Neural crest cell (in vitro differentiated cells): ENCODE measurements at regions not wholly inside any gene's neighbourhood (a gene's known extent, or its start where the extent isn't known, plus 50 kb on each side); places are given as distances from the start of the nearest gene placed in this dataset.

Experiments used
- DNase-seq: peaks from one replicate; pipeline ENCODE4 v3.0.0; 2021; ENCODE audit warnings: low read depth, mixed read lengths, low spot score
- H3K27ac Mint-ChIP-seq: one replicate; pipeline ENCODE4 v1.8.0; 2021; ENCODE audit warnings: mild to moderate bottlenecking, mixed read lengths; ENCODE audit not compliant: unreplicated experiment
- H3K27me3 Mint-ChIP-seq: 2 replicates; pipeline ENCODE4 v1.8.0; 2021; ENCODE audit warnings: low read depth, mild to moderate bottlenecking, mixed read lengths
- H3K36me3 Mint-ChIP-seq: 2 replicates; pipeline ENCODE4 v1.8.0; 2021; ENCODE audit warnings: low read depth, mild to moderate bottlenecking, mixed read lengths
- H3K4me1 Mint-ChIP-seq: 2 replicates; pipeline ENCODE4 v1.8.0; 2021; ENCODE audit warnings: mixed read lengths
- H3K4me3 Mint-ChIP-seq: one replicate; pipeline ENCODE4 v1.8.0; 2021; ENCODE audit warnings: mild to moderate bottlenecking, mixed read lengths
- H3K9me3 Mint-ChIP-seq: 2 replicates; pipeline ENCODE4 v1.8.0; 2021; ENCODE audit warnings: mixed read lengths
- CTCF ChIP-seq: fragments of 200-600 bp; sonication (generic); conservative IDR thresholded peaks from 2 replicates; pipeline ENCODE4 v1.5.0; 2021; ENCODE audit warnings: antibody characterized with exemption, mild to moderate bottlenecking

DNA sequence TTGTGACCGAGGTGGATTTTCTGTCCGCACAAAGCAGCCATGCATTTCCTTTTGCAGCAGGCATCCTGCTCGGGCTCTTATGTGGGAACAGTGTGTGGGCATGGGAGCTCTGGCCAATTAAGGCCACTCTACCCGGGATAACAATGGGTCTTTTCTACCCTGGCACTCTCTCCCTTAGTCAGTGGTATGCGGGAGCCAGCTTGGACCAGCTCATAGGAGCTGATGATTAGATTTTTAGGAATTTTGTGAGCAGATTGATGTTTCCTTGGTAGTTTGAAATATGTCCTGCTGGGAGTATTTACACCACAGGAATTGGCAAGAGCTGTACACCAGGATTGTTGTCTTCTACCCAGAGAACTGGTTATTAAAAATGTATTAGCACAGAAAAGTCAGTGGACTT, 89.3 kb downstream of the SPP2 start:
- TF ChIP-seq CTCF, result no peak
- Mint-ChIP-seq H3K4me3 (no peak overlapping the region), H3K27ac (no peak overlapping the region)

GRCh38 chr2:234138836-234139235, 88.3 kb downstream of the SPP2 start:
- Mint-ChIP-seq H3K27me3 (no peaks in the 10 kb centered on the region), H3K9me3 (peaks cover 7% of the 10 kb centered on the region), H3K4me1 (peaks cover 15% of the 10 kb centered on the region), H3K27ac (no peak overlapping the region), H3K4me3 (no peak overlapping the region), H3K36me3 (no peaks in the 10 kb centered on the region)
- DNase-seq, result no peak
- no peak for TF ChIP-seq CTCF

More for the DNA sequence above, 89.3 kb downstream of the SPP2 start:
- no peaks in the 10 kb centered on the region for H3K36me3 Mint-ChIP-seq
- DNase-seq, result no peak
- H3K27me3 Mint-ChIP-seq, result no peaks in the 10 kb centered on the region
- peaks cover 15% of the 10 kb centered on the region for H3K4me1 Mint-ChIP-seq
- H3K9me3 Mint-ChIP-seq, result peaks cover 7% of the 10 kb centered on the region

DNA sequence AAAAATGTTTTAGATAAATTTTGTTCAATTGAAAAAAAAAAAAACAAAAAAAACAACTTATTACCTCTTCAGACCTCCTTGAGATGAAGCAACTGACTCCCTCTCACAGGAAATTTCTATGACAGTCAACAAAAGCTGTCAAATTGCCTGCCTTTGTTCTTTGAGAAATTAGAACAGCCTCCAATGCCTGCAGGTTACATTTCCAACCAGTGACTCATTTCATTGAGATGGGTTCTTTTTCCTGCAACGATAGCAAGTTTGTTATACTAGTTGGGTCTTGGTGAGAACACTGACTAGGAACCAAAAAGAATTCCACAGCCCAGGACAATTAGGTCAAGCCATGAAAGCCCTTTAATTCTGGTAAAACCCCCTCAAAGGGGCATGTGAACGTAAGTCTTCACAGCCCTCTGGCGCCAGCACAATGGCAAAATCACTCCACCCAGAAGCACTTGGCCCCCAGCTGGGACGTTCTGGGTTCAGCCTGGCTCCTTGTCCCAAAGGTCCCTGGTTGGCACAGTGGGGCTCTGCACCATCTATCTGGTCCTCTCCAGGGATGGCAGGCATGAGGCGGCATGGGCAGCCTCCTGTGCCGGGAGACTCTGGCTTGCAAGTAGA, 87.0 kb downstream of the SPP2 start:
- H3K27me3 Mint-ChIP-seq, result no peaks in the 10 kb centered on the region
- TF ChIP-seq CTCF, result no peak
- H3K4me3 Mint-ChIP-seq, result no peak overlapping the region
- H3K9me3 Mint-ChIP-seq, result peaks cover 7% of the 10 kb centered on the region
- H3K36me3 Mint-ChIP-seq, result no peaks in the 10 kb centered on the region
- no peak overlapping the region for H3K27ac Mint-ChIP-seq
- no peak for DNase-seq
- H3K4me1 Mint-ChIP-seq, result peaks cover 15% of the 10 kb centered on the region

DNA sequence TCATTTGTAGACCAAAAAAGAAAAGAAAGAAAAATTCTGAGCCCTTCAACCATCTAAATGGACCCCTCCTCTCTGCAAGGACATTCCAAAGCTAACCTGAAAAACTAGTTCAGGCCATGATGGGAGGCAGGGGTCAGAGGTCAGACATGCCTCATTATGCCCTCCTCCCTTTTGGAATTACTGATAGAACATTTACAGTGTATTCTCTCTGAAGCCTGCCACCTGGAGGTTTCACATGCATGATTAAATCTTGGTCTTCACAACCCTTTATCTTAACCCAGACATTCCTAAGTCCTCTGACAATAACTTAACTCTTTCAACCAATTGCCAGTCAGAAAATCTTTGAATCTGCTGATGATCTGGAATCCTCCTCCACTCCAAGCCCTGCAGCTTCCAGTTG, 86.0 kb downstream of the SPP2 start:
- Mint-ChIP-seq H3K27me3 (no peaks in the 10 kb centered on the region), H3K4me1 (peaks cover 15% of the 10 kb centered on the region), H3K4me3 (no peak overlapping the region), H3K27ac (no peak overlapping the region), H3K36me3 (no peaks in the 10 kb centered on the region), H3K9me3 (peaks cover 7% of the 10 kb centered on the region)
- no peak for TF ChIP-seq CTCF
- no peak for DNase-seq

- H3K4me1 Mint-ChIP-seq, result peaks cover 15% of the 10 kb centered on the region
- DNase-seq, result peak; percentile 66
- peak; percentile 86 for TF ChIP-seq CTCF
- no peak overlapping the region for H3K27ac Mint-ChIP-seq
- H3K4me3 Mint-ChIP-seq, result no peak overlapping the region
- H3K9me3 Mint-ChIP-seq, result peaks cover 7% of the 10 kb centered on the region
- no peaks in the 10 kb centered on the region for H3K27me3 Mint-ChIP-seq
- H3K36me3 Mint-ChIP-seq, result no peaks in the 10 kb centered on the region
Observed at GRCh38 chr2:234135750-234136221, 85.3 kb downstream of the SPP2 start.
